ENCODE measurements at regions not wholly inside any gene's neighbourhood (a gene's known extent, or its start where the extent isn't known, plus 50 kb on each side); places are given as distances from the start of the nearest gene placed in this dataset.

DNA sequence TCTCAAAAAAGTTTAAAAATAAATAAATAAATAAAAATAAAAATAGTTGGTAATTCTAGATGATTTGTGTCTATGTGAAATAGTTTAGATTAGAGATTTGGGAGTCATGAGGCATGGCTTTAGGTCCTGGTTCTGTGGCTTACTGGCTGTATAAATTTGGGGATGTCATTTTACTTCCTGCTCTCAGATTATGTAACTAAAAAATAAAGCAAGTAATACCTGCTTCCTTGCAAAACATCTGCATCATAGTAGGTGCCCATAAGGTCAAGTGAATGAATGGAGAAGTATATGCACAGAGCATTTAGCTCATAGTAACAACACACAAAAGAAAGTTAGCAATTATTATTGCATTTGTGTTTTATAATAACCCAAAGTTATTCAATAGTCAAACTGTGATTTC lies 287.7 kb upstream of the TLE4 start:
- TF ChIP-seq POLR2A (IDR thresholded peaks at IDR 0.05) (no peak), CTCF (IDR thresholded peaks at IDR 0.05) (no peak)
